Epidermal melanocyte (primary cell): ENCODE measurements at regions not wholly inside any gene's neighbourhood (a gene's known extent, or its start where the extent isn't known, plus 50 kb on each side); places are given as distances from the start of the nearest gene placed in this dataset.
"Not testable (repeated sequence)": the region's sequence is repeated elsewhere in the genome, so short reads cannot be mapped to it uniquely, and the experiment has no call there.

Experiments used
- DNase-seq: peaks from one replicate; pipeline ENCODE4 v3.0.0; 2011; ENCODE audit warnings: low spot score; ENCODE audit not compliant: insufficient read length

DNA sequence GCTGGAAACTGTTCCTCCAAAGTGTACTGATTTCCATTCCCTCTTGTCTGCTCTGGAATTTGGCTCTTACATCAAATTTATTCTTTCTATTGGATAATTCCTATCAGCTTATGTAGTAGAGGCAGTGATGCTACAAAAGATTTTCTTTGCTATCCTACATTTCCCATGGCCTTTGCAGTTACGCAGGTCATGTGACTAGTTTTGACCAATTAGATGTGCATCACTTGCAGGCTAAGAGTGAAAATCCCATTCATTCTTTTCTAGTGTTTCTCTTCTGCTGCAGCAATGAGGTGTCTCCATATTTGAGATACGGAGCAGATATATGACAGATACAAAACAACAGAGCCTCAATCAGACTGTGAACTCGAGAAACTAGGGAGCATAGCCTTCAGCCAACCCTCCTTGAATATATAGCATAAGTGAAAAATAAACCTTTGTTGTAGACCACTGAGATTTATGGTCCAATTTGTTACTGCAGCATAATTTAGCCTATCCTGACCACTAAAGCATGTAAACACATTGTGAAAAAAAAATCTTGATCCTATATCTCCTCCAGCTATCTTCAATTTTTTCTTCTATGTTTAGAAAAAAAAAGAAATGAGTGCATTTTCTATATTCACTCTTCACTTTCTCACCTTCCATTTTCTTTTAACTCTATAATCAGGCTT is 102.0 kb downstream of the HNMT start:
- DNase-seq = no peak

DNA sequence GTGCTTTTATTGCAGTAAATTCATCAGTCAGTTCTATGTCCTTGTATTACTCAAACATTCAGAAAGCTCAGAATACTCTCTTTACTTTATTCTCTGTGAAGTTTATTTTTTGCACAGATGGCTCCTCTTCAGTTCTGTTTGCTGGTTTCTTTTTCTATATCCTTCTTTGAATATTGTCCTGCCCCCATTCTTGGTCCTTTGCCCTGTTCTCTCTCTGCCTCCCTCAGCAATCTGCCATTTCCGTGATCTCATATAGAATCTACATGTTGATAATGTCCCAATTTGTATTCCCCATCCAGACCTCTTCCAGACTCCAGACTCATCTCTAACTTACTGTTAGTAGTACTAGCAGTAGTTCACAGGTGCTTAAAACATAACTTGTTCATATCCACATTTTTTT is 102.6 kb downstream of the HNMT start:
- no peak for DNase-seq

DNA sequence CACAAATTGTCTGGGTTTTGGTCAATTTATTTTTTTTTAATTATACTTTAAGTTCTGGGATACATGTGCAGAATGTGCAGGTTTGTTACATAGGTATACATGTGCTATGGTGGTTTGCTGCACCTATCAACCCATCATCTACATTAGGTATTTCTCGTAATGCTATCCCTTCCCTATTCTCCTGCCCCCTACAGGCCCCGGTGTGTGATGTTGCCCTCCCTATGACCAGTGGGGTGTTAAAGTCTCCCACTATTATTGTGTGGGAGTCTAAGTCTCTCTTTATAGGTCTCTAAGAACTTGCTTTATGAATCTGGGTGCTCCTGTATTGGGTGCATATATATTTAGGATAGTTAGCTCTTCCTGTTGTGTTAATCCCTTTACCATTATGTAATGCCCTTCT is 104.4 kb downstream of the HNMT start:
- not testable (repeated sequence) for DNase-seq

DNA sequence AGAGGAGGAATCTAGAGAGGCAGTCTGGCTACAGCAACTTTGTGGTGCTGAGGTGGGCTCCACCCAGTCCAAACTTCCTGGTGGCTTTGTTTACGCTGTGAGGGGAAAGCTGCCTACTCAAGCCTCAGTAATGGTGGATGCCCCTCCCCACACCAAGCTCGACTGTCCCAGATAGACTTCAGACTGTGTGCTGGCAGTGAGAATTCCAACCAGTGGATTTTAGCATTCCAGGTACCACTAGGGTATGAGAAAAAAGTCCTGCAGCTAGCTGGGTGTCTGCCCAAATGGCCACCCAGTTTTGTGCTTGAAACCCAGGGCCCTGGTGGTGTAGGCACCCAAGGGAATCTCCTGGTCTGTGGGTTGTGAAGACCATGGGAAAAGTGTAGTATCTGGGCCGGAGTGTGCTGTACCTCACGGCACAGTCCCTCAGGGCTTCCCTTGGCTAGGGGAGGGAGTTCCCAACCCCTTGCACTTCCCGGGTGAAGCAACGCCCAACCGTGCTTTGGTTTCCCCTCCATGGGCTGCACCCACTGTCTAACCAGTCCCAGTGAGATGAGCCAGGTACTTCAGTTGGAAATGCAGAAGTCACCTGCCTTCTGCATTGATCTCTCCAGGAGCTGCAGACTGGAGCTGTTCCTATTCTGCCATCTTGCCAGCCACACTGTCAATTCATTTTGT is 106.9 kb downstream of the HNMT start:
- not testable (repeated sequence) for DNase-seq

DNA sequence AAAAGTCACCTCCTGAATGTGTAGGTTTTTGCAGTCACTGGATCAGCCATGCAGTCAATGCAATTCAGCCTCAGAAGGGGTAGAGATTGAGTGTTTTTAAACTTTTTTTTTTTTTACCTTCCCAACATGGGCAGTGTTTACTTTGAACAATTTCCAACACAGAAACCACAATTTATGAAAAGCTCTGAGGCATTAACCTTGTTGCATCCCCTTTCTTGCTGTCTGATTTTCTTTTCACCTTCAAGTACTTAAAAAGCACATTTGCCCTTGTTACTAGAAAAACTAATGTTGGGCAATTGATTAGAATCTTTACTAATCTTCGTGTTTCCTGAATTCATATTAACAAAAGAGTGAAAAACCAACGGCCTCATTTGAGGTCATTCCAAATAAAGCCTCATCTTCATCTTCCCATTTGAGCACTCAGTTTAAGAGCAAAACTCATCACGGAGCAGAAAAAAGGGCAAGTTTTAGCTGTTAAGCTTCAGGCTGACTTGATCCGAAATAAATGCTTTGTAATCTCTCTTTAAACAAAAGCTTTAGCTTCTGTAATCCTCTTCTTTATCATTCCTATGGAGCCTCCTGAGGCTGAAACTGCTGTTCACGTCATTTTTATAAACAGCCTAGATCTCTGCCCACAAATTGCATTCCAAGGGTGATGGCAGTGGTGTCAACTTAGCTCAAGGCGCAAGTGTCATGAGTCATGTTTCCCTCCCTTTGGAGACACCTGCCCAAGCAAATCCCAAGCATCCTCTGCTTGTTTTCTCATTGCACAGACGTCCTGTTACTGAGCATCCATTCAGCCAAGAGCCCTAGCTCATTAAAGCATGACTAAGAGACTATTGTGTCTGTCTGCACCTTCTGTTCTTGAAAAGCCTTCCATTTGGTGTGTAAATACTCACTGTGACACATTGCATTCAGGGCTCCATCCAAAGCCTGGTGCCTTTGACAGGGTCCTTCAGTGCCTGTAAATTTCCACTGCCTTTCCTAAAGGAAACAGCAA is 107.7 kb downstream of the HNMT start:
- DNase-seq = no peak

DNA sequence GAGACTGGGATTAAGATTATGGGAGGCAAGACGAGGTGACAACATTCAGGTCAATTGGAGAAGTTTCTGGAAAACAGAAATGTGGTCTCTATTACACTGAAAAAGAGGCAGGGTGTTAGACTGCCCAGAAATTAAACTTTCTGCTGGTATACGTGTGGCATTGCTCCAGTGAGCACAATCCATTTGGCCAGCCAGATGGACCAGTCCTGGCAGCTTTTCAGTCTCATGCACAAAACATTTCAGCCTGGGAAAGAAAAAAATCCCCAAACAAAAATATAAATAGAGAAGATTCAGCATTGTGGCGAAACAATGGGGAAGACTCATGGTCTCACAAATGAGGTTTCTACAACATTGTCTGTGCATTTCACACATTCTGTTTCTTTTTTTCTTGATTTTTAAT is 113.9 kb downstream of the HNMT start:
- no peak for DNase-seq

DNA sequence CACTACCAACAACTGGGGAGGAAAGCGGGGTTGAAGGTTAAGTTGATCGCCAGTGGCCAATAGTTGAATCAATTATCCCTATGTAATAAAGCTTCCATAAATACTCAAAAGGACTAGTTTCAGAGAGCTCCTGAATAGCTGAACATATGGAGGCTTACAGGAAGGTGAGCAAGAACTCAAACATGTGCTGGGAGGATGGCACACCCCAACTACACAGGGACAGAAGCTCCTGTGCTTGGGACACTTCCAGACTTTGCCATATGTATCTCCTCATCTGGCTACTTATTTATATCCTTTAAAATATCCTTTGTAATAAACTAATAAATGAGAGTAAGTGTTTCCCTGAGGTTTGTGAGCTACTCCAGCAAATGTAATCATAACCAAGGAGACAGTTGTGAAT is 115.7 kb downstream of the HNMT start:
- no peak for DNase-seq

DNA sequence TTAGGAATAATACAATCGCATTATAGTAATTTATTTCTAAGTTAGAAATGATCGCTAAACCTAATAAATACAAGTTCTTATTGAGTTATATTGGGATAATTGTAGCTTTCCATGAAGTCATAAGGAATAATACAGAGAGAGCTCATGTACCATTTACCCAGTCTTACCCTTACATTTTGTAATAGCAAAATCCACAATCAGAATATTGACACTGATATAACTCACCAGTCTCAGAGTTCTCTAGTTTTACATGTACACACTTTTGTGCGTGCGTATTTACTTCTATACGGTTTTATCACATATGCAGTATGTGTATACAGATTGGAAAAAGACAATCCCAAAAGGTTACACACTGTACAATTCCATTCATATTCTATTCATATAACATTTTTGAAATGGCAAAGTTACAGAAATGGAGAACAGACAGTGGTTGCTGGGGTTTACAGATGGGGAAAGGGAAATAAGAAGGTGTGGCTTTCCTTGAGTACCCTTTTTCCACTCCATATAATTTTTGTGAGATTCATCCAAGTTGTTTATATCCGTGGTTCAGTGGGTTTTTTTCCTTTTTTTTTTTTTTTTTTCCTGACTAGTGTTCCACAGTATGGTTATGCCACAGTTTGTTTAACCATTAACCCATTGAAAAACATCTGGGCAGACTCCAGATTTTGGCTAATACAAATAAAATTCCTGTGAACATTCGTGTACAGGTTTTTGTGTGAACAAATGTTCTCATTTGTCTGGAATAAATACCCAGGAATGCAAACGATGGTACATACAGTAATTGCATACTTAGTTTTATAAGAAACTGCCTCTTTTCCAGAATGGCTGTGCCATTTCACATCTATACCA is 117.2 kb downstream of the HNMT start:
- no peak for DNase-seq

DNA sequence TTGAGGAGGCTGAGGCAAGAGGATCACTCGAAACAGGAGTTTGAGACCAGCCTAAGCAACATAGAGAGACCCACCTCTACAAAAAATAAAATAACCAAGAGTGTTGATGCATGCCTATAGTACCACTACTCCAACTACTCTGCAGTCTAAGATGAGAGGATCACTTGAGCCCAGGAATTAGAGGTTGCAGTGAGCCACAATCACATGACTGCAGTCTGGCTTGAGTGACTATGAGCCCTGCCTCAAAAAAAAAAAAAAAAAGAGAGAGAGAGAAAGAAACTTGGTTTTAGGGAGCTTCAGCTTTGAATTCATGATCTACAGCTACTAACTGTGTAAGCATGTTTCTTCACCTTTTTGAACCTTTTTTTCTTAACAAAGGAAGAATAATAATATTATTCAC is 119.9 kb downstream of the HNMT start:
- no peak for DNase-seq

DNA sequence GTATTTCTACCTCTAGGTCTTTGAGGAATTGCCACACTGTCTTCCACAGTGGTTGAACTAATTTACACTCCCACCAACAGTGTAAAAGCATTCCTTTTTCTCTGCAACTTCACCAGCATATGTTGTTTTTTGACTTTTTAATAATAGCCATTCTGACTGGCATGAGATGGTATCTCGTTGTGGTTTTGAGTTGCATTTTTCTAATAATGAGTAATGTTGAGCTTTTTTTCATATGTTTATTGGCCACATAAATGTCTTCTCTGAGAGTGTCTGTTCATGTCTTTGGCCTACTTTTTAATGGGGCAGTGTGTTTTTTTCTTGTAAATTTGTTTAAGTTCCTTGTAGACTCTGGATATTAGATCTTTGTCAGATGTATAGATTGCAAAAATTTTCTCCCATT is 121.2 kb downstream of the HNMT start:
- not testable (repeated sequence) for DNase-seq

DNA sequence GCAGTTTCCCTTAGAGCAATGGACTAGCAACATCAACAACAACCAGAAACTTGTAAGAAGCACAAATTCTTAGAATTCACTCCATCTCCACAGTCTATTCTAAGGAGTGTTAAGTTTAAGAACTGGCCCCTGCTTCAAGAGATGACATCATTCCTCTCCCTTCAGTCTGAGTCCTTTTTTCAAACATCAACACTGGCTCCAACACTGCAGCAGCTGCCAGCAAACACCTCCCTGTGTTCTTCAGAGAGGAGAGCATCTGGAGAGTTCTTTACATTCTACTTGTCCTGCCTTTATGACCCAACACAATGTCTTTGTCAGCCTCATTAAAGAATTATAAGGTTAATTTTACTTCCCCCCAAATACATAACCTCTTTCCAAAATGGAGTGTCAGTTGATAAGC is 122.3 kb downstream of the HNMT start:
- no peak for DNase-seq

DNA sequence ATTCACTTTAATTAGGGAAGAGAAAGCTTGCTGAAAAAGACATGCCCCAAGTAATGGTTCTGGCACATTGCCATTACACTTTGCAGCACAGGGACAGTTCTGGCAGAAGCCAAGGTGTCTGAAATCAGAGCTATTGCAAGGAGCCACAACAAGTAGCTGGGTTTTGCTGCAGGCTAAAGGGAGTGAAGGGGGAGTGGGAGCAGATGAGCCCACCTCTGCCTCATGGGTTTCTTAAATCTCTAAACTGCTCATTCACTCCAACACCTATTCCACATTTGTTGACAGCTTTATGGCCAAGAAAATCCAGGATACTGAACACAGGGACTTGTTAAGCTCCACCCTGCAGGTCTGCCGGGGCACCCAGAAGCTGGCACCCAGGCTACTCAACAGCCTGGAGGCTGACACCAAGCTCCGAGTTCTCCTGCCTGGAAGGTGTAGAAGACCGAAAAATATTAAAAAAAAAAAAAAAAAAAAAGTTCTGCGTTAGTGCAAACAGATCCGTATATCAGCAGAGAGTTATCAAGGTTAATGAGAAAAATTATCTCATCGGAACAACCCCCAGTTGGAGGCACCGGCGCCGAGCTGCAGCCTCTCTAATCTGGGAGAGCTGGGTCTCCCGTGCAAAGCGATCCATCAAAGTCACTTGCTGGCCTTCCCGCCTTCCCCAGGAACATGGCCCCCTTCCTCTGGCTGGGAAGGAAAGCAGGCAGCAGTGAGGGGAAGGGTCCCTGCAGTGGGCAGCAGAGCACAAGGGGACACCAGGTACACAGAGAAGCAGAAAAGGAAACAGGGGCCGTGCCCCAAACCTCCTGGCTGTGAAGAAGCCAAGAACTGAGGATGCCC is 123.7 kb downstream of the HNMT start:
- no peak for DNase-seq

DNA sequence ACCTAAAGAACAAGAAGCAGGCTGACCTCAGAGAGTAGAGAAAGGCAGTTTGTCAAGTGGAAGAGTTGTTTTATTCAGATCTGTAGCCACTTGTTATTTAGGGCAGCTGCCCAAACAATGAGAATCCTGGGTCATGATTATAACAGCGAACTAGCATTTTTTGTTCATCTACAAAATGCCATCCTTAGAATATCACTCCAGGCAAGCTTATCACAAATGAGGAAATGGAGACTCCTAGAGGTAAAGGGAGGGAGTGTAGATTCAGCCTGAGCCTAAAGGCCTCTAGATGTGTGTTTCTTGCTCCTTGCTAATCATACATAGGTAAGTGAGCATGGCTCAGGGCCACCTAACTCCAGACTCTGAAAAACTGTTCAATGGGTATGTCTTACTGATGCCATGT is 126.1 kb downstream of the HNMT start:
- DNase-seq = no peak

DNA sequence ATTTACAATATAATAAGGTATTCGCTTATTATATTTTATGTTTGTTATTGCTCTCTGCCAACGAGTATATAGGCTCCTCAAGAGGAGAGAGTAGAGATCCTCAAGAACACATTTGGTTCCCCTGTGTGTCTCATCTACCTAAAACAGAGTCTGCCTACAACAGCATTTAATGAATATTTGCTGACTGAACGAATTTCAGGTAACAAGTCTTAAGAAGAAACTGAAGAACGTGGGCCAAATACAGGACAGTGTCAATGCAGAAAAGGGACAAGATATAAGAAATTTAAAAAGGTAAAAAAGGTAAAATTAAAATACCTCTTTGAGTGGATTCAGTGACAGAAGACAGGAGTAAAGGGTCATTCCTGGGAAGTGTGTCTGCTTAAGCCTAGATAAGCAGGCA is 129.2 kb downstream of the HNMT start:
- no peak for DNase-seq

DNA sequence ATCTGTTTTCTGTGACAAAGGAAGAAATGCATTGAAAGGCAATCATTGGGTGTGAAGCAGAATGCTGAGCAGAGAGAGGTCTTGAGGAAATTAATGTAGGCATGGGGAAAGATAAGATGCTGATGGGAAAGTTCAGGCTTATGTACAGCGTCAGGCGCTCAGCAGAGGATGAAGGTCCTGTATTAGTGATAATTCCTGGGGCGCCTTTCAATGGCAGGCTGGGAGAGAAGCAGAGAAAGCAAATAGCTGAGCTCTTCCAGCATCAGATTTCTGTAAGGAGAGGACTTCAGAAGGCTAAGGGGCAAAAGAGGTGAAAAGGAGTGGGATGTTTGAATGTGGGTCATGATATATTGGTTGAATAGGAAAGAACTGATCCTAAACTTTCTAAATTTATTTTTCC is 129.8 kb downstream of the HNMT start:
- DNase-seq = no peak

DNA sequence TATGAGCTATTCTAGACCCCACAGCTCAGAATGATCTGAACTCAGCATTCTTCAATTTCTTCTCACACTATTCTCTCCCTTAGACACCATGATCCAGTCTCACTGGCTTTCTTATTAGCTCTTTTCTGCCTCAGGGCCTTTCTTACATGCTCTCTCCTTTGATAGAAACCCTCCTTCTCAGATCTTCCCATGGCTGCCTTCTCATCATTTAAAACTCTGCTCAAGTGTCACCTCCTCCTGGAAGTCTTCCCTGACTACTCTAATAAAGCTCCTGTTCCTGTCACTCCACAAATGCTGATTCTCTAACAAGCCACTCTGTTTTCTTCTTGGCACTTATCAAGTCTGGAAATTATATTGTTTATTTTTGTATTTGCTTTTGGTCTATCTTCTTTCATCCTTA is 131.1 kb downstream of the HNMT start:
- DNase-seq = no peak

DNA sequence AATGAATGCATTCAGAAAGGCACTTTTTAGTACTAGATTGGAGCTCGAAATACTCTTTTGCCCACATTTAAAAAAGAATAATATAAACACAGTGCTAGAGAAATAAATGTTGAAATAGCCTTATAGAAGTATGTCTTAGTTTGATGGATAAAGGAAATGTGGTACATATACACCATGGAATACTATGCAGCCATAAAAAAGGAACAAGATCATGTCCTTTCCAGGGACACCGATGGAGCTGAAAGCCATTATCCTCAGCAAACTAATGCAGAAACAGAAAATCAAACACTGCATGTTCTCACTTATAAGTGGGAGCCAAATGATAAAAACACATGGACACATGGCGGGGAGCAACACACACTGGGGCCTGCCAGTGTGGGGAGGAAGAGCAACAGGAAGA is 135.0 kb downstream of the HNMT start:
- not testable (repeated sequence) for DNase-seq

DNA sequence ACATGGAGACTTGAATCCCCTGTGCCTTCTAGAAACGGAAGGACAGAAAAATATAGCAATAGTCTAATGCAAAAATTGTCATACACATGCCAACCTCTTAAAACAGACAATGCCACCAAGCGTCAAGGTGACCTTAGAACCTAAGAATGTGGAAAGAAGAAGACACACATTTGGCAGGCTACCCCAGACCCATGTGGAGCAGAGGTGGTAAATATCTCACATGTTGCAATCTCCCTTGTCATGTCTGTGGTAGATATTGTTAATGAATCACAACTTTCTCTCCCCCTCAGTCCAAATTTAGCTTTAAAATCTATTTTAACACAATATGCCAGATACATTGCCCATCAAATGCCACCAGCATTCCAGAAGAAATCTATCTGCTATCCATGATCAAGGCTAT is 137.4 kb downstream of the HNMT start:
- DNase-seq = no peak

DNA sequence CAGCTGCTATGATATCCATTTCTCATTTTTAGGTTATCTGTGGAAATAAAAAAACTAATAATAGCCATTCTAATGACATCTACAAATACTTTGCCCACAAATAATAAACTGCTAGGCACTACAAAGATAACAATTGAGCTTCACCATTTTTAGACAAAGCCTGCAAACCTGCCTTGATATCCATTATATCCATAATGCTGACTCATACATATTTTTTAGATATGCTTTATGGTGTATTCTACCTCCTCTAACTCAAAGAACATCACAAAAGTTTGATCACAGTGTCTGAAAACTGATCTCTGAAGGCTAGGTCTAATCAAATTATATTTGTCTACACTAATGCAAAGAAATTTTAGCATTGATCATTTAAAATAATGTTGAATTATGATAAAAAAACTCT is 138.4 kb downstream of the HNMT start:
- no peak for DNase-seq

DNA sequence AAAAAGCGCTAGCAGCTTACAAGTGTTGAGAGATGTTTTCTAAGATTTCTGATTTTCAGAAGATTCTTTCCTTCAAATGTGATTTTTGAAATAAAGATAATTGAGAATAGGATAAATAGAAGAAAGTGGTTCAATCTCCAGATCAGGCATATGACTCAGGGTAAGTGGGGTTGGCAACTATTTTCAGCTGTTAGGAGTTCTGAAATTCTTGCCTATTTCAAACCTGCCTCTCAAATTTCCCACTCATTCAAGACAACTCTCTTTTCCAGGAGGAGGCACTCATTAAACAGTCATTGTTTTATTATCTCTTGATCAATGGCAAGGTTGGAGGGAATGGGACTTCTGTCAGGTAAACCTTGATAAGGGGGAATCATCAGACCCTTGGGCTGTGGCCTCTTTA is 138.9 kb downstream of the HNMT start:
- no peak for DNase-seq
